ENCODE measurements at regions not wholly inside any gene's neighbourhood (a gene's known extent, or its start where the extent isn't known, plus 50 kb on each side); places are given as distances from the start of the nearest gene placed in this dataset.

GRCh38 chr13:84443463-84443862 is 561.2 kb upstream of the SLITRK1 start:
- no peak overlapping the region for H3K4me3 ChIP-seq (replicated peaks; ENCODE audit: insufficient read depth, low read length)
- H3K27me3 ChIP-seq (ENCODE audit: insufficient read depth, poor library complexity, severe bottlenecking): no peaks in the 10 kb centered on the region
- peak; percentile 92 for TF ChIP-seq SPI1 (IDR thresholded peaks at IDR 0.05; ENCODE audit: borderline replicate concordance, low read depth)
- TF ChIP-seq GABPA (IDR thresholded peaks at IDR 0.05; ENCODE audit: low read depth): no peak
- no peak for DNase-seq (ENCODE audit: low read depth in 1 of 2, low spot score in 1 of 2)
- H3K27ac ChIP-seq (replicated peaks): no peak overlapping the region

DNA sequence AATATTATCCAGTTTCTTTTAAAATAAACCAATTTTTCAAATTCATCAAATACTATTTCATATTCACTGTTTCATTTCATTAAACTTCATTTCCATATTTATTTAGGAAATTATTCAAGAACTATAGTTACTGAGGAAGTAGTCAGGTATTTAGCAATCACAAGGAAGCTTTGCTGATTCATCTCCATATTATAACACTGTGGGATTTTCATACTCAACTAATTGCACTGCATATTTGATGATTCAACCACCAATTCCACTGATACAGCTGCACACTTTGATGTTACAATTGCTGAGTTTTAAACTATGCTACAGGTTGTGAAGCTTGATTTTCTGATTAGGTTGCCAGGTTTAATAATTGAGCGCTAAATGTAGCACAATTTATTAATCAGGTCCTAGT is 556.8 kb upstream of the SLITRK1 start:
- H3K4me3 ChIP-seq (replicated peaks; ENCODE audit: insufficient read depth, low read length): no peak overlapping the region
- TF ChIP-seq POLR2AphosphoS5 (IDR thresholded peaks at IDR 0.05; ENCODE audit: low read depth) (no peak), SPI1 (IDR thresholded peaks at IDR 0.05; ENCODE audit: borderline replicate concordance, low read depth) (no peak), CTCF (IDR thresholded peaks at IDR 0.05; ENCODE audit: insufficient read depth, low read length) (no peak), GABPA (IDR thresholded peaks at IDR 0.05; ENCODE audit: low read depth) (no peak)
- TF ChIP-seq, protein P1, sequence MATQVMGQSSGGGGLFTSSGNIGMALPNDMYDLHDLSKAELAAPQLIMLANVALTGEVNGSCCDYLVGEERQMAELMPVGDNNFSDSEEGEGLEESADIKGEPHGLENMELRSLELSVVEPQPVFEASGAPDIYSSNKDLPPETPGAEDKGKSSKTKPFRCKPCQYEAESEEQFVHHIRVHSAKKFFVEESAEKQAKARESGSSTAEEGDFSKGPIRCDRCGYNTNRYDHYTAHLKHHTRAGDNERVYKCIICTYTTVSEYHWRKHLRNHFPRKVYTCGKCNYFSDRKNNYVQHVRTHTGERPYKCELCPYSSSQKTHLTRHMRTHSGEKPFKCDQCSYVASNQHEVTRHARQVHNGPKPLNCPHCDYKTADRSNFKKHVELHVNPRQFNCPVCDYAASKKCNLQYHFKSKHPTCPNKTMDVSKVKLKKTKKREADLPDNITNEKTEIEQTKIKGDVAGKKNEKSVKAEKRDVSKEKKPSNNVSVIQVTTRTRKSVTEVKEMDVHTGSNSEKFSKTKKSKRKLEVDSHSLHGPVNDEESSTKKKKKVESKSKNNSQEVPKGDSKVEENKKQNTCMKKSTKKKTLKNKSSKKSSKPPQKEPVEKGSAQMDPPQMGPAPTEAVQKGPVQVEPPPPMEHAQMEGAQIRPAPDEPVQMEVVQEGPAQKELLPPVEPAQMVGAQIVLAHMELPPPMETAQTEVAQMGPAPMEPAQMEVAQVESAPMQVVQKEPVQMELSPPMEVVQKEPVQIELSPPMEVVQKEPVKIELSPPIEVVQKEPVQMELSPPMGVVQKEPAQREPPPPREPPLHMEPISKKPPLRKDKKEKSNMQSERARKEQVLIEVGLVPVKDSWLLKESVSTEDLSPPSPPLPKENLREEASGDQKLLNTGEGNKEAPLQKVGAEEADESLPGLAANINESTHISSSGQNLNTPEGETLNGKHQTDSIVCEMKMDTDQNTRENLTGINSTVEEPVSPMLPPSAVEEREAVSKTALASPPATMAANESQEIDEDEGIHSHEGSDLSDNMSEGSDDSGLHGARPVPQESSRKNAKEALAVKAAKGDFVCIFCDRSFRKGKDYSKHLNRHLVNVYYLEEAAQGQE (IDR thresholded peaks at IDR 0.05; ENCODE audit: insufficient replicate concordance, low read depth): no peak
- H3K27me3 ChIP-seq (ENCODE audit: insufficient read depth, poor library complexity, severe bottlenecking): no peaks in the 10 kb centered on the region
- no peak for DNase-seq (ENCODE audit: low read depth in 1 of 2, low spot score in 1 of 2)
- no peak overlapping the region for H3K27ac ChIP-seq (replicated peaks)

DNA sequence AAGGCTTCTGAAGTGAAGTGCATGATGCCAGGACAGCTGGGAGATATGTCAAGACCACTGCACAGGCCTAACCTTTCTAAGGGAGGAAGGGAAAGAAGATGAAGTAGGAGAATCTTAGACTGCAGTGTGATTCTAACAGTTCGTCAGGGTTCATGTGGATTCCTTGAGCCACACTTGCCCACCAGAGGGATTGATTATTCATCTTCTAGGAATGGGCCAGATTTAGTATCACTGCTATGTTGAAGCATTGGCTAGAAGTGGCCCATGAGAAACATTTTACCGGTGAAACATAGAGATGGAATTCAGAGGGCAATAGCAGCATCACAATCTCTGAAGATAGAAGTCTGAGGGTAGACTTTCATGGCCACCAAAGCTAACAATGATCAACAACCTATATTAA is 550.8 kb upstream of the SLITRK1 start:
- Histone ChIP-seq H3K4me3 (replicated peaks; ENCODE audit: insufficient read depth, low read length) (no peak overlapping the region), H3K27me3 (ENCODE audit: insufficient read depth, poor library complexity, severe bottlenecking) (no peaks in the 10 kb centered on the region), H3K27ac (replicated peaks) (no peak overlapping the region)
- no peak for DNase-seq (ENCODE audit: low read depth in 1 of 2, low spot score in 1 of 2)
- TF ChIP-seq CTCF (IDR thresholded peaks at IDR 0.05; ENCODE audit: insufficient read depth, low read length) (no peak), POLR2AphosphoS5 (IDR thresholded peaks at IDR 0.05; ENCODE audit: low read depth) (no peak), GABPA (IDR thresholded peaks at IDR 0.05; ENCODE audit: low read depth) (no peak), SPI1 (IDR thresholded peaks at IDR 0.05; ENCODE audit: borderline replicate concordance, low read depth) (no peak)
- TF ChIP-seq, protein P1 (IDR thresholded peaks at IDR 0.05; ENCODE audit: insufficient replicate concordance, low read depth): no peak

GRCh38 chr13:84431646-84432045 is 549.4 kb upstream of the SLITRK1 start:
- Histone ChIP-seq H3K4me3 (replicated peaks; ENCODE audit: insufficient read depth, low read length) (no peak overlapping the region), H3K27ac (replicated peaks) (no peak overlapping the region), H3K27me3 (ENCODE audit: insufficient read depth, poor library complexity, severe bottlenecking) (no peaks in the 10 kb centered on the region)
- DNase-seq (ENCODE audit: low read depth in 1 of 2, low spot score in 1 of 2): no peak
- no peak for TF ChIP-seq POLR2AphosphoS5 (IDR thresholded peaks at IDR 0.05; ENCODE audit: low read depth)

GRCh38 chr13:84430446-84430845 is 548.2 kb upstream of the SLITRK1 start:
- DNase-seq (ENCODE audit: low read depth in 1 of 2, low spot score in 1 of 2): no peak
- TF ChIP-seq CTCF (IDR thresholded peaks at IDR 0.05; ENCODE audit: insufficient read depth, low read length) (no peak), SPI1 (IDR thresholded peaks at IDR 0.05; ENCODE audit: borderline replicate concordance, low read depth) (no peak), GABPA (IDR thresholded peaks at IDR 0.05; ENCODE audit: low read depth) (no peak), POLR2AphosphoS5 (IDR thresholded peaks at IDR 0.05; ENCODE audit: low read depth) (no peak)
- TF ChIP-seq, protein P1 (IDR thresholded peaks at IDR 0.05; ENCODE audit: insufficient replicate concordance, low read depth): no peak
- no peak overlapping the region for H3K4me3 ChIP-seq (replicated peaks; ENCODE audit: insufficient read depth, low read length)
- no peak overlapping the region for H3K27ac ChIP-seq (replicated peaks)
- no peaks in the 10 kb centered on the region for H3K27me3 ChIP-seq (ENCODE audit: insufficient read depth, poor library complexity, severe bottlenecking)
